B cell (primary cell): ENCODE measurements at regions not wholly inside any gene's neighbourhood (a gene's known extent, or its start where the extent isn't known, plus 50 kb on each side); places are given as distances from the start of the nearest gene placed in this dataset.

ENCODE experiments used
- ATAC-seq: fragments of 200-7000 bp; cut with Tn5 transposase; one replicate; pipeline ENCODE4 v1.10.0; 2021; ENCODE audit warnings: low read depth, mild to moderate bottlenecking, moderate number of reproducible peaks, moderate library complexity
- CTCF ChIA-PET: fragments of 350-600 bp; sonication (Branson Sonifier 250); formaldehyde crosslinking; loops from one replicate; lab custom pipeline; 2021; ENCODE audit warnings: antibody characterized with exemption, inconsistent platforms; lab: Charles Lee
- POLR2A ChIA-PET: fragments of 350-600 bp; sonication (Branson Sonifier 250); formaldehyde crosslinking; loops from one replicate; lab custom pipeline; 2021; ENCODE audit warnings: antibody characterized with exemption; lab: Charles Lee
- DNase-seq: peaks from one replicate; pipeline ENCODE4 v3.0.0; 2013
- H2AFZ ChIP-seq: 2 replicates; pipeline ENCODE4 v1.6.1; 2012; ENCODE audit warnings: mild to moderate bottlenecking, low read depth, low read length; ENCODE audit not compliant: insufficient read depth, poor library complexity, severe bottlenecking
- H3K27ac ChIP-seq, 2 donors: 1 replicate in 1 of 2; 2 replicates in 1 of 2; pipeline ENCODE4 v1.5.1; 2012 to 2013; ENCODE audit warnings: low read length in 2 of 2, mild to moderate bottlenecking in 2 of 2, moderate library complexity in 1 of 2
- H3K27me3 ChIP-seq, 4 experiments: fragments of 200-600 bp in 1 of 4; sonication (generic) in 1 of 4; replicated peaks in 1 of 4; 1 replicate in 2 of 4; 2 replicates in 2 of 4; pipeline versions ENCODE4 v1.6.1 to v1.7.0; 2013 to 2016; ENCODE audit warnings: low read length in 3 of 4, mild to moderate bottlenecking in 2 of 4, mixed read lengths in 1 of 4, moderate library complexity in 1 of 4; ENCODE audit not compliant: insufficient read depth in 4 of 4, control insufficient read depth in 3 of 4; ENCODE audit errors: control extremely low read depth in 1 of 4
- H3K36me3 ChIP-seq, 2 experiments: replicated peaks in 1 of 2; 1 replicate in 1 of 2; 2 replicates in 1 of 2; pipeline versions ENCODE4 v1.6.1 to v1.7.1; 2013; ENCODE audit warnings: low read length in 1 of 2; ENCODE audit not compliant: insufficient read depth in 2 of 2, control insufficient read depth in 1 of 2; ENCODE audit errors: control extremely low read depth in 1 of 2, extremely low read depth in 1 of 2
- H3K4me1 ChIP-seq, 2 donors: fragments of 200-600 bp in 1 of 2; sonication (generic) in 1 of 2; 1 replicate in 1 of 2; 2 replicates in 1 of 2; pipeline versions ENCODE4 v1.5.1 to v1.6.1; 2013 to 2017; ENCODE audit warnings: low read length in 2 of 2; ENCODE audit not compliant: control insufficient read depth in 2 of 2, insufficient read depth in 2 of 2
- H3K4me2 ChIP-seq: replicated peaks from 2 replicates; pipeline ENCODE3; 2012; ENCODE audit warnings: mild to moderate bottlenecking, low read depth, low read length; ENCODE audit not compliant: poor library complexity, severe bottlenecking
- H3K4me3 ChIP-seq, 5 experiments: fragments of 200-600 bp in 1 of 5; sonication (generic) in 1 of 5; 1 replicate in 3 of 5; 2 replicates in 2 of 5; pipeline versions ENCODE4 v1.5.1 to v1.7.0; 2011 to 2016; ENCODE audit warnings: low read length in 4 of 5, mild to moderate bottlenecking in 4 of 5, low read depth in 2 of 5, control low read depth in 1 of 5, moderate library complexity in 1 of 5; ENCODE audit not compliant: insufficient read depth in 1 of 5; ENCODE audit errors: control extremely low read depth in 1 of 5, extremely low read depth in 1 of 5
- H3K79me2 ChIP-seq: fragments of 200-600 bp; sonication (generic); one replicate; pipeline ENCODE4 v1.6.0; 2016; ENCODE audit warnings: low read length; ENCODE audit not compliant: control insufficient read depth, insufficient read depth
- H3K9ac ChIP-seq: fragments of 200-600 bp; sonication (generic); 2 replicates; pipeline ENCODE4 v1.6.1; 2017; ENCODE audit warnings: mild to moderate bottlenecking, low read length, moderate library complexity
- H3K9me3 ChIP-seq, 3 donors: one replicate each; pipeline versions ENCODE4 v1.6.1 to v1.7.1; 2013; ENCODE audit warnings: low read length in 2 of 3; ENCODE audit not compliant: control insufficient read depth in 2 of 3, insufficient read depth in 1 of 3; ENCODE audit errors: control extremely low read depth in 1 of 3
- H4K20me1 ChIP-seq: 2 replicates; pipeline ENCODE4 v1.6.0; 2012; ENCODE audit warnings: mild to moderate bottlenecking, low read length; ENCODE audit not compliant: insufficient read depth, control insufficient read depth, poor library complexity, severe bottlenecking
- H3K27ac Mint-ChIP-seq: one replicate; pipeline ENCODE4 v1.8.0; 2021; ENCODE audit warnings: mixed read lengths
- H3K27me3 Mint-ChIP-seq: one replicate; pipeline ENCODE4 v1.8.0; 2021; ENCODE audit warnings: mixed read lengths
- H3K4me1 Mint-ChIP-seq: one replicate; pipeline ENCODE4 v1.8.0; 2021; ENCODE audit warnings: mixed read lengths
- H3K4me3 Mint-ChIP-seq: one replicate; pipeline ENCODE4 v1.8.0; 2021; ENCODE audit warnings: mixed read lengths
- H3K9me3 Mint-ChIP-seq: one replicate; pipeline ENCODE4 v1.8.0; 2022; ENCODE audit warnings: mixed read lengths; ENCODE audit not compliant: insufficient read depth
- EZH2 ChIP-seq: IDR thresholded peaks from 2 replicates; pipeline ENCODE4 v1.6.1; 2012; ENCODE audit warnings: borderline replicate concordance, low read depth, mild to moderate bottlenecking, moderate library complexity, low read length; ENCODE audit not compliant: insufficient read depth, poor library complexity, severe bottlenecking
- WGBS: methylation state at CpG from one replicate; pipeline ENCODE4 v1.1.5; 2013; ENCODE audit warnings: missing lambda C conversion rate; ENCODE audit not compliant: insufficient coverage; 5-methylcytosine and 5-hydroxymethylcytosine counted together
- intact Hi-C: fragments of 100-400 bp; cut with micrococcal nuclease; formaldehyde crosslinking; loops from one replicate; pipeline ENCODE4 v1.10.0; 2022
- TF ChIP-seq, protein P1 (sequence below): fragments of 200-600 bp; IDR thresholded peaks from one replicate; pipeline ENCODE4 v1.8.0; 2022; ENCODE audit warnings: antibody characterized with exemption, mild to moderate bottlenecking

DNA sequence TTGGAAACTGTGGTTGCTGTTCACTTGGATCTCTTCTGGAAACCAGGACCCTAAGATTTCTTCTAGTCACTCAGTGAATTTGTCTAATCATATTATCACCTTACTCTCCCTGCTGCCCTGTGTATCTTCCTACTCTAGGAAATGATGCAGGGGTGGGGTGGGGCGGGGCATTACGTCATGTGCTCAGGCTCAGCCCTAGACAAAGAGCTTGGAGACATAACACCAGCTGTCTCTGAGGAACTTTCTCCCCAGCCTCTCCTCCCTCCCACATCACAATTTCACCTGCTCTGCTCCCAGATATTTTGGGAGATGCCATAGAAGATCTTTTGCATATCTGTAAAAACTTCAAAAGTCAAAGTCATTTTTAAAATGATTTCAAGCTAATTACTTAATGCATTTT is 470.4 kb downstream of the ZSWIM6 start:
- H3K9me3 Mint-ChIP-seq, result no peaks in the 10 kb centered on the region
- ATAC-seq (no peak), DNase-seq (no peak)
- Histone ChIP-seq H3K4me1 (no peaks in the 10 kb centered on the region), H3K9ac (no peak overlapping the region), H3K79me2 (no peaks in the 10 kb centered on the region), H3K27ac (no peak overlapping the region), H3K27me3 (no peaks in the 10 kb centered on the region), H2AFZ (no peak overlapping the region), H3K4me3 (no peak overlapping the region), H3K36me3 (no peaks in the 10 kb centered on the region), H3K9me3 (peaks cover 0 to 3% (median 0%) of the 10 kb centered on the region in 3 donors), H3K4me2 (no peak overlapping the region), H4K20me1 (no peaks in the 10 kb centered on the region)
- intact Hi-C loops, result no loop called here
- no peak for TF ChIP-seq EZH2
- TF ChIP-seq, protein P1, sequence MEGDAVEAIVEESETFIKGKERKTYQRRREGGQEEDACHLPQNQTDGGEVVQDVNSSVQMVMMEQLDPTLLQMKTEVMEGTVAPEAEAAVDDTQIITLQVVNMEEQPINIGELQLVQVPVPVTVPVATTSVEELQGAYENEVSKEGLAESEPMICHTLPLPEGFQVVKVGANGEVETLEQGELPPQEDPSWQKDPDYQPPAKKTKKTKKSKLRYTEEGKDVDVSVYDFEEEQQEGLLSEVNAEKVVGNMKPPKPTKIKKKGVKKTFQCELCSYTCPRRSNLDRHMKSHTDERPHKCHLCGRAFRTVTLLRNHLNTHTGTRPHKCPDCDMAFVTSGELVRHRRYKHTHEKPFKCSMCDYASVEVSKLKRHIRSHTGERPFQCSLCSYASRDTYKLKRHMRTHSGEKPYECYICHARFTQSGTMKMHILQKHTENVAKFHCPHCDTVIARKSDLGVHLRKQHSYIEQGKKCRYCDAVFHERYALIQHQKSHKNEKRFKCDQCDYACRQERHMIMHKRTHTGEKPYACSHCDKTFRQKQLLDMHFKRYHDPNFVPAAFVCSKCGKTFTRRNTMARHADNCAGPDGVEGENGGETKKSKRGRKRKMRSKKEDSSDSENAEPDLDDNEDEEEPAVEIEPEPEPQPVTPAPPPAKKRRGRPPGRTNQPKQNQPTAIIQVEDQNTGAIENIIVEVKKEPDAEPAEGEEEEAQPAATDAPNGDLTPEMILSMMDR, result no peak
- no peak overlapping the region for H3K4me3 Mint-ChIP-seq
- H3K27ac Mint-ChIP-seq, result no peak overlapping the region
- no peaks in the 10 kb centered on the region for H3K27me3 Mint-ChIP-seq
- no peaks in the 10 kb centered on the region for H3K4me1 Mint-ChIP-seq
- no CpG with 5 or more reads among the region's 2 CpGs for WGBS
- CTCF ChIA-PET, result interaction anchor here (0.6 kb wide), 1 partner anchor 15 kb away, joined by 4 read pairs; no protein-coding TSS in a partner anchor
- POLR2A ChIA-PET, result no interaction called here

DNA sequence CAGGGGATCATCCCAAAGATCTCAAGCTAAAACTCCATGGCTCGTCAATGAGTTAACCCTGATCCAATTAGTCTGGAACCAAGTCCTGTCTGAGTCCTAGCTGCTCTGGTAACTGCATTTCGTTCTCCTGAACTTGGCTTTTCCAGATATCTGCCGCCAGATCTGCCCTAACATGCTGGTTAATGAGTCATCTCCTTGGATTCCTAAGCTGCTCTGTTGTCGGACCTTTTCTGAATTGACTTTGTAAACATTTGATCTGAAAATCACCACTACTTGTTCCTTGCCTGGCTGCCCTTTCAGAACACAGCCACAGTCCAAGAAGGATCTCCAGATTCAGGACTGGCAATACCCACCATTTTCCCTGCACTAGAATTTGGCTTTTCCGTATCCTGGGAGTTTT is 473.0 kb downstream of the ZSWIM6 start:
- H3K4me1 Mint-ChIP-seq, result no peaks in the 10 kb centered on the region
- Histone ChIP-seq H3K27ac (no peak overlapping the region), H3K4me1 (no peaks in the 10 kb centered on the region), H3K27me3 (no peaks in the 10 kb centered on the region), H2AFZ (no peak overlapping the region), H3K9me3 (peaks cover 0 to 3% (median 0%) of the 10 kb centered on the region in 3 donors), H3K79me2 (no peaks in the 10 kb centered on the region), H3K4me2 (no peak overlapping the region), H3K9ac (no peak overlapping the region), H3K4me3 (no peak overlapping the region), H3K36me3 (no peaks in the 10 kb centered on the region), H4K20me1 (no peaks in the 10 kb centered on the region)
- ATAC-seq (no peak), DNase-seq (no peak)
- H3K27me3 Mint-ChIP-seq, result no peaks in the 10 kb centered on the region
- TF ChIP-seq, protein P1, result no peak
- TF ChIP-seq EZH2, result no peak
- H3K9me3 Mint-ChIP-seq, result no peaks in the 10 kb centered on the region
- no peak overlapping the region for H3K4me3 Mint-ChIP-seq
- H3K27ac Mint-ChIP-seq, result no peak overlapping the region
- ChIA-PET POLR2A (no interaction called here), CTCF (interaction anchor here (1.0 kb wide), 1 partner anchor 8 kb away, joined by 3 read pairs; no protein-coding TSS in a partner anchor)
- intact Hi-C loops, result no loop called here
- 87% methylated on average over 5 of the region's 5 CpGs for WGBS
